ENCODE measurements at regions not wholly inside any gene's neighbourhood (a gene's known extent, or its start where the extent isn't known, plus 50 kb on each side); places are given as distances from the start of the nearest gene placed in this dataset.

DNA sequence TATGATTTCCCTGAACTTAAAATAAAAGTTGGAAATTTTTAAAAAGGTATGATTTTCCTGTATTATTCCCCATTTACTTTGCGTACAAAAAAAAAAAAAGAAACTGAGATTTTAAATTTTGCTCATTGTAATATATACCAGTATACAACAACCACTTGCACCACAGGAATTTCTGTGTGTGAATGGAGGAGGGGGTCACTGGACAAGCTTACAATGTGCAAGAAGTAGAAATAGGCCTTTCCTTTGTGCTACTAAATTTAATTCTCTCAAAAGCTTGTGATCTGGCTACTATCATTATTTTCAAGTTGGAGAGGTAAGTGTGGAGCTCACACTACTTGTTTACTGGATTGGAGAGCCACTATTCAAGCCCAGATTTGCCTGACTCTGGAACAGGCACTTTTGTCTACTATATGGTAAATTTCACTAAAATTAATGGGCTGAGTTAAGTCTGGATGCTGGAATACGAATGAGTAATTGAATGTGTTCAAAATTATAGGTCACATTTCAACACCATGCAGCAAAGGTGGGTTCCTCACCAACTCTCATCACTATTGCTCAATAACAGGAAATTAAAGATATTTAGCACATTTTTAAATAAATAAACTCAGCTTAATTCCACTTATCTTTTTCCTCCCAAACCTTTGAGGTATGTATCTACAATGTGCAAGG lies 148.0 kb upstream of the MBNL1 start:
- H3K27me3 ChIP-seq (replicated peaks; ENCODE audit: insufficient read depth), result no peaks in the 10 kb centered on the region
- peaks cover 4 to 32% of the 10 kb centered on the region in 2 donors for H3K4me1 ChIP-seq (ENCODE audit: control insufficient read depth in 1 of 2, low read depth in 2 of 2)
- no peak for ATAC-seq (ENCODE audit: insufficient number of reproducible peaks, low FRiP score, low read depth)
- peak overlapping the region; percentile 69 to 84 for H3K27ac ChIP-seq
- no peak overlapping the region for H3K4me3 ChIP-seq
- TF ChIP-seq, protein P1, sequence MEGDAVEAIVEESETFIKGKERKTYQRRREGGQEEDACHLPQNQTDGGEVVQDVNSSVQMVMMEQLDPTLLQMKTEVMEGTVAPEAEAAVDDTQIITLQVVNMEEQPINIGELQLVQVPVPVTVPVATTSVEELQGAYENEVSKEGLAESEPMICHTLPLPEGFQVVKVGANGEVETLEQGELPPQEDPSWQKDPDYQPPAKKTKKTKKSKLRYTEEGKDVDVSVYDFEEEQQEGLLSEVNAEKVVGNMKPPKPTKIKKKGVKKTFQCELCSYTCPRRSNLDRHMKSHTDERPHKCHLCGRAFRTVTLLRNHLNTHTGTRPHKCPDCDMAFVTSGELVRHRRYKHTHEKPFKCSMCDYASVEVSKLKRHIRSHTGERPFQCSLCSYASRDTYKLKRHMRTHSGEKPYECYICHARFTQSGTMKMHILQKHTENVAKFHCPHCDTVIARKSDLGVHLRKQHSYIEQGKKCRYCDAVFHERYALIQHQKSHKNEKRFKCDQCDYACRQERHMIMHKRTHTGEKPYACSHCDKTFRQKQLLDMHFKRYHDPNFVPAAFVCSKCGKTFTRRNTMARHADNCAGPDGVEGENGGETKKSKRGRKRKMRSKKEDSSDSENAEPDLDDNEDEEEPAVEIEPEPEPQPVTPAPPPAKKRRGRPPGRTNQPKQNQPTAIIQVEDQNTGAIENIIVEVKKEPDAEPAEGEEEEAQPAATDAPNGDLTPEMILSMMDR (IDR thresholded peaks at IDR 0.05), result no peak
- DNase-seq (ENCODE audit: low spot score), result no peak
- no peaks in the 10 kb centered on the region for H3K9me3 ChIP-seq
- H3K36me3 ChIP-seq, result no peaks in the 10 kb centered on the region

DNA sequence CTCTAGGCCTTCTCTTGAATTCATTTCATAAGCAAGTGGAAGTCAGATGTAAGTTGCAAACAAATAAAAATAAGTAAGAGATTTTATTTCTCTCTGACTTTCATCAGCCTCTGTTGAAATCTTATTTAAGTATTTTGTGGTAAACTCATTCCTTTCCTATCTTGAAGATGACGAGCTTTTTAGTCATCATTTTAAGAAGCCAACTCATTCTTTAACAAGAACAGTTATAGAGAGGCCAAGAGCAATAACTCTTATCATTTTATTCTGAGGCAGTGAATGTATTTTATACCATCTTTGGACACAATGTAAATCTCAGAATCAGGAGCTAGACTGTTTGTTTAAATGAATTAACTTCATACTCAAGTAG lies 147.5 kb upstream of the MBNL1 start:
- no peaks in the 10 kb centered on the region for H3K36me3 ChIP-seq
- H3K4me1 ChIP-seq (ENCODE audit: control insufficient read depth in 1 of 2, low read depth in 2 of 2), result peaks cover 4 to 37% of the 10 kb centered on the region in 2 donors
- no peak for DNase-seq (ENCODE audit: low spot score)
- H3K9me3 ChIP-seq, result no peaks in the 10 kb centered on the region
- TF ChIP-seq, protein P1 (IDR thresholded peaks at IDR 0.05), result no peak
- peak overlapping the region; percentile 69 to 84 for H3K27ac ChIP-seq
- no peaks in the 10 kb centered on the region for H3K27me3 ChIP-seq (replicated peaks; ENCODE audit: insufficient read depth)
- H3K4me3 ChIP-seq, result no peak overlapping the region
- no peak for ATAC-seq (ENCODE audit: insufficient number of reproducible peaks, low FRiP score, low read depth)

DNA sequence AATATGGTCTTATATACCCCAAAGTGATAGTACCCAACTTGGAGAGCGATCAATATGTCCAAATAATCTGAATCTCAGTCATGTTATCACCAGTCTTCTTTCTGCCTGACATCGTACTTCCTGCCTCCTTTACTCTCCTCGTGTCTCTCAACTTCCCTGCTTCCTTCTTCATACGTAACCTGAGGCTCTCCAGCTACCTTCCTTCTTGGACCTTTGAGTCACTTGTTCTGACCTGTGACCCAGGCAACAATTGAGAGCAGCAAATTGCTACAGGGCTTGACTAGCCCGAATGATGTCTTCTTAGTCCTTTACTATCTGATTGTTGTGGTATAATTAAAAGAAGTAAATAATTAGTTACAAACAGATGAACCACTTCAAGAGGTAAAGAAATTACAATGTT lies 145.9 kb upstream of the MBNL1 start:
- Histone ChIP-seq H3K27me3 (replicated peaks; ENCODE audit: insufficient read depth) (no peaks in the 10 kb centered on the region), H3K4me1 (ENCODE audit: control insufficient read depth in 1 of 2, low read depth in 2 of 2) (peaks cover 4 to 40% of the 10 kb centered on the region in 2 donors), H3K27ac (no peak overlapping the region), H3K36me3 (no peaks in the 10 kb centered on the region), H3K4me3 (no peak overlapping the region), H3K9me3 (no peaks in the 10 kb centered on the region)
- ATAC-seq (ENCODE audit: insufficient number of reproducible peaks, low FRiP score, low read depth) (no peak), DNase-seq (ENCODE audit: low spot score) (no peak)
- TF ChIP-seq, protein P1 (IDR thresholded peaks at IDR 0.05), result no peak

DNA sequence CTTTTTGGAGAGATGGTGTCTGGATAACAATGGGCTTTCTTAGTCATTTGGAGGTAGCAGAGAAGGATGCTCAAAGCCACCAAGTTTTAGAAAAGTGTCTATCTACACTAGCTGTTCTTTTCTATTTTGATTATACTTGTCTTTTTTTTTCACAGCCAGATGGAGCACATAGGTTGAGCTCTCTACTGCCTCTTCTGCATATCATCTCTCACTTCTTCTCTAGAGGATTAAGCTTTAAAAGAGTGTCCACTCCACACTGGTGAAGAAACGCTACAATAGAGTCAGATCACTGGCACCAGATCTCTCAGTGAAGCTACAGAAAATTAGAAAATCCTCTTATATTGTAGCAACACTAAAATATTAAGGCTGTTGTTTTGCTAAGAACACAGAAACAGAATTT lies 145.3 kb upstream of the MBNL1 start:
- TF ChIP-seq, protein P1 (IDR thresholded peaks at IDR 0.05), result no peak
- ATAC-seq (ENCODE audit: insufficient number of reproducible peaks, low FRiP score, low read depth) (no peak), DNase-seq (ENCODE audit: low spot score) (no peak)
- no peak overlapping the region for H3K27ac ChIP-seq
- H3K27me3 ChIP-seq (replicated peaks; ENCODE audit: insufficient read depth), result no peaks in the 10 kb centered on the region
- no peaks in the 10 kb centered on the region for H3K36me3 ChIP-seq
- peaks cover 4 to 40% of the 10 kb centered on the region in 2 donors for H3K4me1 ChIP-seq (ENCODE audit: control insufficient read depth in 1 of 2, low read depth in 2 of 2)
- H3K9me3 ChIP-seq, result no peaks in the 10 kb centered on the region
- H3K4me3 ChIP-seq, result no peak overlapping the region

DNA sequence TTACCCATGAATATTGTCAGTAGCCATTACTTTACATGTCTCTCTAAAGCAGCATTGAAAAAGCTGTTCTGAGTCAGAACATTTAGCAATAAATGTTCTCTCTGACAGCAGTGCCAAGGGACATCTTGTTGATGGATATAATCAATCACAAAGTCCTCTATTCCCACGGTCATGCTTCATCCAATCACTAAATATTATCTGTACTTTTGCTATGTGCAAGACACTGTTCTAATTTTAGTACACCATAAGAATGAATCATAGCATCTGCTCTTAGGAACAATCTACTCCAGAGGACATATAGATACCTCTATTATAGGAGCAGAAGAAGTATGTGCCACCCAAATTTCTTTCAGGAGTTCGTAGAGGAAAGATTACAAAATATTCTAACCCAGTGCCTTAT lies 142.5 kb upstream of the MBNL1 start:
- TF ChIP-seq, protein P1 (IDR thresholded peaks at IDR 0.05), result no peak
- no peak overlapping the region for H3K4me3 ChIP-seq
- DNase-seq (ENCODE audit: low spot score), result no peak
- H3K27ac ChIP-seq, result no peak overlapping the region
- no peaks in the 10 kb centered on the region for H3K9me3 ChIP-seq
- H3K27me3 ChIP-seq (replicated peaks; ENCODE audit: insufficient read depth), result no peaks in the 10 kb centered on the region
- H3K4me1 ChIP-seq (ENCODE audit: control insufficient read depth in 1 of 2, low read depth in 2 of 2), result peaks cover 4 to 21% of the 10 kb centered on the region in 2 donors
- ATAC-seq (ENCODE audit: insufficient number of reproducible peaks, low FRiP score, low read depth), result no peak
- no peaks in the 10 kb centered on the region for H3K36me3 ChIP-seq
